Smooth muscle cell (in vitro differentiated cells): ENCODE measurements at regions not wholly inside any gene's neighbourhood (a gene's known extent, or its start where the extent isn't known, plus 50 kb on each side); places are given as distances from the start of the nearest gene placed in this dataset.

Experiments
- DNase-seq: peaks from one replicate; lab custom pipeline; 2025; ENCODE audit not compliant: unreplicated experiment; lab: John Stamatoyannopoulos, UW
- H2AFZ ChIP-seq: fragments of 200-600 bp; sonication (generic); 2 replicates; pipeline ENCODE4 v1.6.0; 2016; ENCODE audit warnings: antibody characterized with exemption, low read depth, mild to moderate bottlenecking
- H3F3A ChIP-seq: fragments of 200-600 bp; sonication (generic); 2 replicates; pipeline ENCODE4 v1.6.0; 2017; ENCODE audit warnings: antibody characterized with exemption, low read depth
- H3K27ac ChIP-seq: fragments of 200-600 bp; sonication (generic); 2 replicates; pipeline ENCODE4 v1.5.1; 2016; ENCODE audit warnings: low read depth, mild to moderate bottlenecking
- H3K27me3 ChIP-seq: fragments of 200-600 bp; sonication (generic); 2 replicates; pipeline ENCODE4 v1.6.1; 2016; ENCODE audit warnings: low read depth, mild to moderate bottlenecking
- H3K36me3 ChIP-seq: fragments of 200-600 bp; sonication (generic); 2 replicates; pipeline ENCODE4 v1.5.1; 2016; ENCODE audit warnings: low read depth
- H3K4me1 ChIP-seq: fragments of 200-600 bp; sonication (generic); 2 replicates; pipeline ENCODE4 v1.5.1; 2016; ENCODE audit warnings: low read depth
- H3K4me2 ChIP-seq: fragments of 200-600 bp; sonication (generic); 2 replicates; pipeline ENCODE4 v1.6.0; 2016; ENCODE audit warnings: mild to moderate bottlenecking
- H3K4me3 ChIP-seq: fragments of 200-600 bp; sonication (generic); 2 replicates; pipeline ENCODE4 v1.5.1; 2016; ENCODE audit warnings: mild to moderate bottlenecking
- H3K79me2 ChIP-seq: fragments of 200-600 bp; sonication (generic); 2 replicates; pipeline ENCODE4 v1.6.0; 2016; ENCODE audit warnings: low read depth, mild to moderate bottlenecking
- H3K9ac ChIP-seq: fragments of 200-600 bp; sonication (generic); 2 replicates; pipeline ENCODE4 v1.6.0; 2016; ENCODE audit warnings: low read depth
- H3K9me3 ChIP-seq: fragments of 200-600 bp; sonication (generic); replicated peaks from 2 replicates; pipeline ENCODE4 v1.5.1; 2016; ENCODE audit warnings: low read depth
- H4K20me1 ChIP-seq: fragments of 200-600 bp; sonication (generic); 2 replicates; pipeline ENCODE4 v1.6.0; 2016; ENCODE audit warnings: low read depth
- CTCF ChIP-seq: fragments of 200-600 bp; sonication (generic); IDR thresholded peaks from 2 replicates; pipeline ENCODE4 v1.5.1; 2017; ENCODE audit warnings: borderline replicate concordance, mild to moderate bottlenecking, antibody characterized with exemption; ENCODE audit not compliant: insufficient read depth, poor library complexity, severe bottlenecking
- WGBS: methylation state at CpG from one replicate; pipeline ENCODE4 v1.1.7; 2016; ENCODE audit warnings: low lambda C conversion rate; 5-methylcytosine and 5-hydroxymethylcytosine counted together

GRCh38 chr10:78566284-78567111 is 502.3 kb upstream of the ZMIZ1 start:
- DNase-seq, result no peak
- peak overlapping the region; percentile 41 for H3K4me2 ChIP-seq
- no peaks in the 10 kb centered on the region for H3K79me2 ChIP-seq
- H4K20me1 ChIP-seq, result no peaks in the 10 kb centered on the region
- no peak overlapping the region for H3K4me3 ChIP-seq
- no peak overlapping the region for H3K9ac ChIP-seq
- no peaks in the 10 kb centered on the region for H3K27me3 ChIP-seq
- H3K4me1 ChIP-seq, result peaks cover 14% of the 10 kb centered on the region
- H3K9me3 ChIP-seq, result no peaks in the 10 kb centered on the region
- H3K27ac ChIP-seq, result peak overlapping the region; percentile 57
- H3K36me3 ChIP-seq, result no peaks in the 10 kb centered on the region
- no peak for TF ChIP-seq CTCF
- 16% methylated on average over 8 of the region's 8 CpGs for WGBS
- H2AFZ ChIP-seq, result no peak overlapping the region
- H3F3A ChIP-seq, result no peaks in the 10 kb centered on the region

- no peaks in the 10 kb centered on the region for H4K20me1 ChIP-seq
- WGBS, result 78% methylated on average over 10 of the region's 10 CpGs
Measured at GRCh38 chr10:78567680-78568455, 500.9 kb upstream of the ZMIZ1 start.

GRCh38 chr10:78568620-78569019 is 500.1 kb upstream of the ZMIZ1 start:
- WGBS, result 79% methylated on average over 2 of the region's 2 CpGs
- no peak overlapping the region for H3K4me3 ChIP-seq
- no peak for DNase-seq
- H3K9me3 ChIP-seq, result no peaks in the 10 kb centered on the region
- H3F3A ChIP-seq, result no peaks in the 10 kb centered on the region
- no peaks in the 10 kb centered on the region for H3K27me3 ChIP-seq
- H2AFZ ChIP-seq, result no peak overlapping the region
- H3K79me2 ChIP-seq, result no peaks in the 10 kb centered on the region
- no peak overlapping the region for H3K4me2 ChIP-seq
- peaks cover 14% of the 10 kb centered on the region for H3K4me1 ChIP-seq
- H3K27ac ChIP-seq, result no peak overlapping the region
- no peak for TF ChIP-seq CTCF
- H4K20me1 ChIP-seq, result no peaks in the 10 kb centered on the region
- no peak overlapping the region for H3K9ac ChIP-seq
- H3K36me3 ChIP-seq, result no peaks in the 10 kb centered on the region

More at GRCh38 chr10:78567680-78568455, 500.9 kb upstream of the ZMIZ1 start:
- H3K79me2 ChIP-seq, result no peaks in the 10 kb centered on the region
- no peak for TF ChIP-seq CTCF
- no peak overlapping the region for H3K4me3 ChIP-seq
- no peaks in the 10 kb centered on the region for H3K9me3 ChIP-seq
- no peaks in the 10 kb centered on the region for H3K27me3 ChIP-seq
- H2AFZ ChIP-seq, result no peak overlapping the region
- H3K4me1 ChIP-seq, result peaks cover 14% of the 10 kb centered on the region
- no peak overlapping the region for H3K9ac ChIP-seq
- no peaks in the 10 kb centered on the region for H3F3A ChIP-seq
- peak overlapping the region; percentile 41 for H3K4me2 ChIP-seq
- no peak overlapping the region for H3K27ac ChIP-seq
- no peaks in the 10 kb centered on the region for H3K36me3 ChIP-seq
- no peak for DNase-seq
